Left ventricle myocardium inferior (tissue), 1 donor: ENCODE measurements at regions not wholly inside any gene's neighbourhood (a gene's known extent, or its start where the extent isn't known, plus 50 kb on each side); places are given as distances from the start of the nearest gene placed in this dataset.

Experiments
- DNase-seq: peaks from one replicate; pipeline ENCODE4 v3.0.0-alpha.2; 2020
- H3K27ac ChIP-seq: fragments of 200-600 bp; replicated peaks from 2 replicates; pipeline ENCODE4 v1.8.0; 2021
- H3K27me3 ChIP-seq: fragments of 200-600 bp; 2 replicates; pipeline ENCODE4 v1.8.0; 2021; ENCODE audit warnings: low read depth
- H3K36me3 ChIP-seq: fragments of 200-600 bp; 2 replicates; pipeline ENCODE4 v1.8.0; 2021
- H3K4me1 ChIP-seq: fragments of 200-600 bp; 2 replicates; pipeline ENCODE4 v1.8.0; 2021
- H3K4me3 ChIP-seq: fragments of 200-600 bp; 2 replicates; pipeline ENCODE4 v1.8.0; 2021; ENCODE audit warnings: mild to moderate bottlenecking, moderate library complexity
- H3K9me3 ChIP-seq: fragments of 200-600 bp; replicated peaks from 2 replicates; pipeline ENCODE4 v1.8.0; 2021
- intact Hi-C: fragments of 100-400 bp; cut with micrococcal nuclease; formaldehyde crosslinking; loops from one replicate; pipeline ENCODE4 v1.11.0; 2022
- TF ChIP-seq, protein P1 (sequence below): fragments of 200-600 bp; IDR thresholded peaks from 2 replicates; pipeline ENCODE4 v1.8.0; 2021; ENCODE audit warnings: antibody characterized with exemption, mild to moderate bottlenecking, borderline replicate concordance
- donor health status: DM: no; HTN: yes; CAD: no; lungs with severe emphysema.

DNA sequence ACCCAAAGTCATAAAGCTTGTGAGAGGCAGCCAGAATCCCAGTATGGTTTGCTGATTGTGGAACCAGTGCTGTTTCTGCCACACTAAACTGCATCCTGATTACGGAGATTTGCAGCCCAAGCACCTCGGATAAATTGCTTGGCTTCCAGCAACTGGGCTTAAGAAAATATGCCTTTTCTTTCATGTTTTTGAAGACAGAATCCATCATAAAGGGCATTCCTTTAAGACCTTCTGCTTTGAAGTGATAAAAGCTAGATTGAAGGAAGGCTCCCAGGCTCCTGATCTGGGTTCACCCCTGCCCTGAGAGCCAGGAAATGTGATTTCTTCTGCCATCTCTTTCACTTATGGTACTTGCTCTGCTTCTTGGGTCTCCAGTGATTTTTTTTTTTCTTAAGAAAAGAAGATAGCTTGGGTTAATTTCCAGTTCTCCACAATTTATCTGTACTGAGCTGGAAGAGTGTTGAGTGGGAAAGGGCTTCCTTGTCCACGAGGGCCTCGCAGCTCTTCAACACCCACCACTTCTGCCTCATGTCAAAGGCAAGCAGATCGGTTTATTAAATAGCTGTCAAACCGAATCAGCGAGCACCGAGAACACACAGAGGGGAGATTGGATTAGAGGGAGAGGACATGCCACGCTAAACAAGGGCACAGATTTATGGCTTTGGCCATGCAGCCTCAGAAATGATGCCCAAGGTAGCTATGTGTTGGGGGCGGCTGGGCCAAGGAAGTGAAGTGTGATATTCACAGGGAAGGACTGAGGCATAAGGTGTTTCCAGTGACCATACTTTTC, 94.9 kb upstream of the TBX20 start:
- H3K36me3 ChIP-seq = no peaks in the 10 kb centered on the region
- H3K9me3 ChIP-seq = no peaks in the 10 kb centered on the region
- H3K4me1 ChIP-seq = no peaks in the 10 kb centered on the region
- no peak overlapping the region for H3K27ac ChIP-seq
- DNase-seq = no peak
- TF ChIP-seq, protein P1, sequence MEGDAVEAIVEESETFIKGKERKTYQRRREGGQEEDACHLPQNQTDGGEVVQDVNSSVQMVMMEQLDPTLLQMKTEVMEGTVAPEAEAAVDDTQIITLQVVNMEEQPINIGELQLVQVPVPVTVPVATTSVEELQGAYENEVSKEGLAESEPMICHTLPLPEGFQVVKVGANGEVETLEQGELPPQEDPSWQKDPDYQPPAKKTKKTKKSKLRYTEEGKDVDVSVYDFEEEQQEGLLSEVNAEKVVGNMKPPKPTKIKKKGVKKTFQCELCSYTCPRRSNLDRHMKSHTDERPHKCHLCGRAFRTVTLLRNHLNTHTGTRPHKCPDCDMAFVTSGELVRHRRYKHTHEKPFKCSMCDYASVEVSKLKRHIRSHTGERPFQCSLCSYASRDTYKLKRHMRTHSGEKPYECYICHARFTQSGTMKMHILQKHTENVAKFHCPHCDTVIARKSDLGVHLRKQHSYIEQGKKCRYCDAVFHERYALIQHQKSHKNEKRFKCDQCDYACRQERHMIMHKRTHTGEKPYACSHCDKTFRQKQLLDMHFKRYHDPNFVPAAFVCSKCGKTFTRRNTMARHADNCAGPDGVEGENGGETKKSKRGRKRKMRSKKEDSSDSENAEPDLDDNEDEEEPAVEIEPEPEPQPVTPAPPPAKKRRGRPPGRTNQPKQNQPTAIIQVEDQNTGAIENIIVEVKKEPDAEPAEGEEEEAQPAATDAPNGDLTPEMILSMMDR = no peak
- no peaks in the 10 kb centered on the region for H3K27me3 ChIP-seq
- intact Hi-C loops = no loop called here
- H3K4me3 ChIP-seq = no peak overlapping the region

DNA sequence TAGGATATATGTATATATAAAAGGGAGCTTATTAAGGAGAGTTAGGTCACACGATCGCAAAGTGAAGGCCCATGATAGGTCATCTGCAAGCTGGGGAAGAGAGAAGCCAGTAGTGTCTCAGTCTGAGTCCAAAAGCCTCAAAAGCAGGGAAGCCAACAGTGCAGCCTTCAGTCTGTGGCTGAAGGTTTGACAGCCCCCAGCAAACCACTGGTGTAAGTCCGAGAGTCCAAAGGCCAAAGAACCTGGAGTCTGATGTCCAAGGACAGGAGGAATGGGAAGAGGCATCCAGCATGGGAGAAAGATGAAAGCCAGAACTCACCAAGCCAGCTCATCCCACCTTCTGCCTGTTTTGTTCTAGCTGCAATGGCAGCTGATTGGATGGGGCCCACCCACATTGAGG, 88.9 kb upstream of the TBX20 start:
- H3K27me3 ChIP-seq = no peaks in the 10 kb centered on the region
- intact Hi-C loops = no loop called here

GRCh38 chr7:35339811-35340210, 85.9 kb upstream of the TBX20 start:
- H3K4me3 ChIP-seq = no peak overlapping the region
- intact Hi-C loops = no loop called here
- H3K4me1 ChIP-seq = peaks cover 10% of the 10 kb centered on the region
- H3K27me3 ChIP-seq = no peaks in the 10 kb centered on the region
- DNase-seq = no peak
- TF ChIP-seq, protein P1 = no peak
- no peak overlapping the region for H3K27ac ChIP-seq
- no peaks in the 10 kb centered on the region for H3K9me3 ChIP-seq
- no peaks in the 10 kb centered on the region for H3K36me3 ChIP-seq

More for the DNA sequence above, 88.9 kb upstream of the TBX20 start:
- TF ChIP-seq, protein P1 = no peak
- H3K9me3 ChIP-seq = no peaks in the 10 kb centered on the region
- H3K36me3 ChIP-seq = no peaks in the 10 kb centered on the region
- no peak overlapping the region for H3K4me3 ChIP-seq
- H3K27ac ChIP-seq = no peak overlapping the region
- H3K4me1 ChIP-seq = no peaks in the 10 kb centered on the region
- DNase-seq = no peak

- peaks cover 4% of the 10 kb centered on the region for H3K27me3 ChIP-seq
- H3K4me1 ChIP-seq = peaks cover 32% of the 10 kb centered on the region
- TF ChIP-seq, protein P1 = no peak
- peak; percentile 19 for DNase-seq
- H3K36me3 ChIP-seq = no peaks in the 10 kb centered on the region
- intact Hi-C loops = no loop called here
- no peak overlapping the region for H3K4me3 ChIP-seq
- H3K9me3 ChIP-seq = no peaks in the 10 kb centered on the region
- peak overlapping the region; percentile 21 for H3K27ac ChIP-seq
Observed at GRCh38 chr7:35336444-35336843, 82.5 kb upstream of the TBX20 start.

GRCh38 chr7:35334506-35334905, 80.6 kb upstream of the TBX20 start:
- H3K27ac ChIP-seq = no peak overlapping the region
- intact Hi-C loops = no loop called here
- TF ChIP-seq, protein P1 = no peak
- peaks cover 4% of the 10 kb centered on the region for H3K27me3 ChIP-seq
- no peak for DNase-seq
- H3K36me3 ChIP-seq = no peaks in the 10 kb centered on the region
- no peak overlapping the region for H3K4me3 ChIP-seq
- no peaks in the 10 kb centered on the region for H3K9me3 ChIP-seq
- peaks cover 33% of the 10 kb centered on the region for H3K4me1 ChIP-seq
